HG03060 (cell line): ENCODE measurements at regions not wholly inside any gene's neighbourhood (a gene's known extent, or its start where the extent isn't known, plus 50 kb on each side); places are given as distances from the start of the nearest gene placed in this dataset.

ENCODE experiments used
- ATAC-seq: cut with Tn5 transposase; IDR thresholded peaks from one replicate; pipeline ENCODE4 v1.9.1; 2021; ENCODE audit warnings: low read depth, moderate number of reproducible peaks; ENCODE audit not compliant: unreplicated experiment

DNA sequence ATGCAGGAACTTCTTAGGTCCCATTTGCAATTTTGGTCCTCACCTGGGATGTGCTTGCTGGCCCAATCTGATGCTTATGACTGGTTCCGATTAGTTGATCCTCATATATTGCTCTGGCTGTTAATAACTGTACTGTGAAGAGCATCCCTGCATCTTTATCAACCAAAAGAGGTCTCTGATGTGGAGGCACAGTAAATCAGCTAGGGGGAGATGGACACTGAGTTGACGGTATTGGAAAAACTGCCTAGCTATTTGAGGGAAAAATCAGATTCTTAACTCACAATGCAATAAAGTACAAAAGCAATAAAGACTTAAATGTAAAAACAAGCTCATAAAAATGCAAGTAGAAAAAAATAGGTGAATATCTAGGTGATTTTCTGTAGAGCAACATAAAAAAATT, 188.0 kb upstream of the TCF4 start:
- ATAC-seq, result no peak

DNA sequence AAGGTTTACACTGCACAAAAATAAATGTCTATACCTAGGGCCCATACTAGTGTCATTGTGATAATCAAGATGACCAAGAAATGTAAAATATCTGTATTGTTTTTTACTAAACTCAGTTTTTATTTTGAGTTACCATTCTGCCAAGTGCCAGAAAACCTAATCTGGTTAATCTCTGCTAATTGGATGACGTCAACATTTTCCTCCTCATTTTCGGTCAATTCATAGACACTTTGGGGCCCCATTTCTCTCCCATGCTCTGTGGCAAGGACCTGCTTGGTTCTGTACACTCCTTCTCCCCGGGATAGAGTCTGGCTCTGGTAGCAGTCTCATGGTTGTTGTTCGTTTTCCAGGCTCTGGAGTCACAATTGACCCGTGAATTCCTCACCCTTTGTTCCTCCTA, 186.5 kb upstream of the TCF4 start:
- no peak for ATAC-seq

GRCh38 chr18:55768255-55768654, 180.3 kb upstream of the TCF4 start:
- no peak for ATAC-seq

DNA sequence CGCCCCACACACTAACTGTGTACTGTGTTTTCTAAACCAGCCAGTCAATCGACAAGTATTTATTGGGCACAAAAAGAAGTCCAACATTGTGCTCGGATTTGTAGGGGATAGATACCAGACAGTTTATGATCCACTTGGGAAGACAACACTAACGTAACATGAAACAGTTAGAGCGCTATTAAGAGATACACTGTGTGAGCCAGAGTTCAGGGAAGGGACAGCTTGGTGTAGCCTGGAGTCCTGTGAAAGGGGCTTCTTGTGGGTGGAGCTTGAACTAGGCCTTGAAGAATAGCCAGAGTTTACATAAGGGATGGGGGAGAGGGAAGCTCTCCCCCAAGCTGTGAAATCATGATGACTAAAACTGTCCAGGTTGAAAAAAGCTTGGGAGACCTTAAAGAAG, 176.4 kb upstream of the TCF4 start:
- no peak for ATAC-seq

DNA sequence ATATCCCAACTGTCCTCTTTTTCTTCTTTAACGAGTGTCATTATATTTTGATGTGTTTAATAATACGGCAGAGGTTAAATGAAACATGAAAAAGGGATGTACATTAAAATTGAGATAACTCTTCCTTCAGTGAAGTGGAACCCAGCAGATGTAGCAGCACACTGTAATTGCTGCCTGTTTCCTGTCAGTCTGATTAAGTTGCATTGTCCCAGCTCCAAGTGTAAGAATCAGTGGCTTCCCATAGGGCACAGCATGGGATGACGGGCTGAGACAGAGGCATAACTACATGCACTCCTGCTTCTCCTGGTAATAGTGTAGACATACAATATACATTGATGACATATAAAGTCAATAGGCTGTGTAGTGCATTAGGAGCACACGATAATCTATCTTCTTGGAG, 175.8 kb upstream of the TCF4 start:
- no peak for ATAC-seq

DNA sequence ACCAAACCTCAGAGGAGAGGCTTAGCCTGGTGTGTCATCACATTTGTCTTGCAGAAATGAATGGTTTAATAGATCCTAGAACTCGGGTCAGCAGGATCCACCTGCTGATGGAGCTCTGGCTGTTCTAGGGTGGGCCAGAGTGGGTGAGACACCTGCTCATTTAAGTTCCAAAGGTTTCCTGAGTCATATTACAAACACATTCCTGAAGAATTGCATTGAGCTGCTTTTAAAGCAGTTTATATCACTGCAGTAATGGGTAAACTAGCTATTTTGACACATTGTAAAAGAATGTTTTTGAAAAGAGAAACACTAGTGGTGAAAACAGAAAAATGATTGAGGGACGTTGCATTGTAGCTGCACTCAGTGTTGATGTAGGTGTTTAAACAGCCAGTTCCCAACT, 175.3 kb upstream of the TCF4 start:
- no peak for ATAC-seq

DNA sequence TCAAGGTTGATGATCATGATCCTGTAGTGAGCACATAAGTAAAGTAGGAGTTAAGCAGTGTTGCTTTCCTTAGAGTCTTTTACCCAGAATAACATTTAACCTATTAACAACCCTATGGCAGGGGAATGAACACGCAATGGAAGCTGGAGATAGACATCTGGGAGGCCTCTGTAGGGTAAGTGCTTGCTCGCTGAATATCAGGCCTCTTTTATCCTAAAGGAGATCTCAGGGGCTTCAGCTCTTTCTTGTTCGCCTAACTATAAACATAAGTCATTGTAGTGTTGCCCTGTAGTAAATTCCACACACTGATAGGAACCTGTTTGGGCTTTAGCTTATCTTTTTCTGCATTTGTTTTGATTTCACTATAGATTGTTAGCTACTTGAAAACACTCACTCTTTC, 174.4 kb upstream of the TCF4 start:
- no peak for ATAC-seq

GRCh38 chr18:55753643-55754263, 165.8 kb upstream of the TCF4 start:
- ATAC-seq, result no peak

DNA sequence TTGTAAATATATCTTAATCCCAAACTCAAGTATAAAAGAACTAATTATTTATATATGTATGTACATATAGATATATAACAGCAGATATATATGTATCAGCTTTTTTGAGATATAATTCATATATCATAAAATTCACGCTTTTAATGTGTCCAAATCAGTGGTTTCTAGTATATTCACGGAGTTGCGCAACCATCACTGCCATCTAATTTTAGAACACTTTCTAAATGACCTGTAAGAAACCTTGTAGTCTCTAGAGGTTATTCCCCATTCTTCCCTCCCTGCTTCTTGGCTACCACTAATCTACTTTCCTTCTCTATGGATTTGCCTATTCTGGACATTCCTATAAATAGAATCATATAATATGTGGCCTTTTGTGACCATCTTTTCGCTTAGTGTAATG, 163.5 kb upstream of the TCF4 start:
- no peak for ATAC-seq

DNA sequence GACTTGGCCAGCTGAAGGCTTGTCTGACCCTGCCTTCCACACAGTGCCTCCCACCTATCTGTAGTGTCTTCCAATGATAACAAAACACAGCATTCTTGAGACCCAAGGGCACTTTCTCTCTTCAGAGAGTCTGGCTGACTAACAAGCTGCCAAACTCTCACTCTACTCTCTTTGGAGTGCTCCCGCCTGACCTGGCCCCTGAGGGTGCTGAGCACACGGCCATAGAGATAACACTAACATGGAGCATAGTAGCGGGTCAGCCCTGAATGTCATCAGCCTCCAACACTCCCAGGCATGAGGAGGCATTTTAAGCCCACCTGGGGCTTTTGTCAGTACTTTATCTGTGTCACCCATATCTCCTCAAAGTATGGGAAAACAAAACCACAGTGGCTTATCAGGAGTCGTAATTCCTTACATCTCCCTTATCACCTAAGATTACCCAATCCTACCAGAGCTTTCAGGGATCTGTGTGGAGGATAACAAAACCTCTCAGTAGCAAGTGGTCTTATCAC, 160.3 kb upstream of the TCF4 start:
- ATAC-seq, result no peak

GRCh38 chr18:55744206-55744605, 156.2 kb upstream of the TCF4 start:
- ATAC-seq, result no peak

- no peak for ATAC-seq
Measured at GRCh38 chr18:55743736-55744135, 155.7 kb upstream of the TCF4 start.

GRCh38 chr18:55743133-55743532, 155.1 kb upstream of the TCF4 start:
- ATAC-seq, result no peak

DNA sequence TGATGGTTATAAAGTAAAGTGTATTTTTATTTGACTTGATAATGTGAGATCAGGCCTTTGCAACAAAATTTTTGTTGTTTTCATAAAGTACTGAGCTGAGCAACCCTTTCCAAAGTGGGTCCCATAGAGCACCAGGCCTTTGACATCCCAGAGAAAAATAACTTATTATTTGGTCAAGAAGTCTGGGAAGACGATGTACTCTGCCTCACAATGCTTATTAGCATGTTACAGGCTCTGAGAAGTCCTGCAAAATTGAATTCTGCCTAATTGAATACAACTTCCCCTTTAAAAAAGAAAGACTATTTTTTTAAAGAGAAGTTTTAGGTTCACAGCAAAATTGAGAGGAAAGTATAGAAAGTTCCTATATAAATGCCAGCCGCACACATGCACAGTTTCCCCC, 151.5 kb upstream of the TCF4 start:
- ATAC-seq, result no peak

- ATAC-seq, result no peak
Measured at GRCh38 chr18:55738483-55739114, 150.6 kb upstream of the TCF4 start.

- no peak for ATAC-seq
Measured at GRCh38 chr18:55737781-55738468, 149.9 kb upstream of the TCF4 start.

DNA sequence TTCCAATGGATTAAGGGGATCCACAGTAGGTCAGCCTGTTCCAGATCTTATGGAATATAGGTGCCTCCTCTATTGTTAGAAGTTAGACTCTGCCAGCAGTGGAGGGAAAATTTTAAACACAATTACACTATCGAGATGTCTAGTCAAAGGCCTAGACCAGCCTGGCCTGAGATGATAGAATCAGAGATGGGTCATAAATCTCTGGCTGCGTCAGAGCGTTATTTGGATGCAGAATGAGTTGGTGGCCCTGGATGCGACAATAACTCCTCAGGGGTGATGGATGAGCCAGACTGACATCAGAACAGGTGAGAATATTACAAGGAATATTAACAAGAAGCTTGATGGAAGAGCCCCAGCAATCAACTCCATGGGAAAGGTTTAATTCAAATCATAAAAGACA, 149.3 kb upstream of the TCF4 start:
- ATAC-seq, result no peak

DNA sequence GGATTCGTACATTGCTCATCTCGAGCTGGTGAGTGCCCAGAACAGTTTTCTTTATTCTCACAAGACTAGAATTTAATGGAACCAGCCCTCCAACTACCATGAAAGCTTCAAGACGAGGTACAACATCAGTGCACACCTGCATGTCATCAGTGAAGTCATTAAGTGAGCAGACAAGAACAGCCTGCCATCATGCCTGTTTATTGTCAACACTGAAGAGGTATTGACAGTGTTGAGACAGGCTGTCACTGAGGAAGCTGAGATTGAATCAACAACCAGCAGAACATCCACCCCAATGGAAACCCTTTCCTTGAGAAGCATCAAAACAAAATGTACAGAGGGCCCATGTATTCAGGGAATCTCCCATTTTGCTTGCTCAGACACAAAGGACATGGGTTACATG, 148.0 kb upstream of the TCF4 start:
- ATAC-seq, result no peak

GRCh38 chr18:55735199-55735855, 147.3 kb upstream of the TCF4 start:
- no peak for ATAC-seq

DNA sequence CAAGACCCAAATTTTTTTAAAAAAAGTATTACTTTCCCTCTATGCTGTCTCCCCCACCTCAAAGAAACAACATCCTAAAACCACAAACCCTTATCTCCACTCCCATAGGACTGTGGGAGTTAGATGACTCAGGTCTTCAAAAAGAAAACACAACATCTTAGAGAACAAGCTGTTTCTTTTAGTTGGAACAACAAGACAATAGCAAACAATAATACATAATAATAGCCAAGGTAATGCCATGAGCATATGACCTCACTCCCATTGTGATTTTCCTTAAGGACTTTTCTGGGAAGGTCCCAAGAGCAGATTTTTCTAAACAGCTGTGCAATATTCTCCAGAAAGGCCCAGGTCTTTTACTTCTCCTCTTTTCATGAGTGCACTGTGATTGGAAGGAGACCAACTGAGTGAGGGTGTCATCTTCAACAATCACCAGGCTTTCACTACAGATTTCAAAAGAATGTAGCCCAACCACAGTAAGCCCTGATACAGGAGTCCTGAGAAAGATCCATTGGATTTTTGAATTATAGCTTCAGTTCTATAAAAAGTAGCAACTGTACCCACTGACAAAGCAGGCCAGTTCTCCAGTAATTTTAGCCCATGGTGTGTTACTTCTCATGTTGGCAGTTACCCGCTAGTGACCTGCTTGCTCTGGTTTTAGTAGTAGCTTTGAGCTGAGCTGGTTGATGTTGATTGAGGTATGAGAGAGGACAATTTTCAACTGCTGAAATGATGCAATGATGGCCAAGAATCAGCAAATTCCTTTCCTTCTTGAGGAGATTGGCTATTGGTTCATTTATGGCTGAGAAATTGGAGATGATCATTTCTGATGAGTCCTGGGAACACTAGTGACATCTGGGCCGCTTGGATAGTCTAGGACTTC, 144.5 kb upstream of the TCF4 start:
- no peak for ATAC-seq
